ENCODE measurements at regions not wholly inside any gene's neighbourhood (a gene's known extent, or its start where the extent isn't known, plus 50 kb on each side); places are given as distances from the start of the nearest gene placed in this dataset.
"Not testable (repeated sequence)": the region's sequence is repeated elsewhere in the genome, so short reads cannot be mapped to it uniquely, and the experiment has no call there.

DNA sequence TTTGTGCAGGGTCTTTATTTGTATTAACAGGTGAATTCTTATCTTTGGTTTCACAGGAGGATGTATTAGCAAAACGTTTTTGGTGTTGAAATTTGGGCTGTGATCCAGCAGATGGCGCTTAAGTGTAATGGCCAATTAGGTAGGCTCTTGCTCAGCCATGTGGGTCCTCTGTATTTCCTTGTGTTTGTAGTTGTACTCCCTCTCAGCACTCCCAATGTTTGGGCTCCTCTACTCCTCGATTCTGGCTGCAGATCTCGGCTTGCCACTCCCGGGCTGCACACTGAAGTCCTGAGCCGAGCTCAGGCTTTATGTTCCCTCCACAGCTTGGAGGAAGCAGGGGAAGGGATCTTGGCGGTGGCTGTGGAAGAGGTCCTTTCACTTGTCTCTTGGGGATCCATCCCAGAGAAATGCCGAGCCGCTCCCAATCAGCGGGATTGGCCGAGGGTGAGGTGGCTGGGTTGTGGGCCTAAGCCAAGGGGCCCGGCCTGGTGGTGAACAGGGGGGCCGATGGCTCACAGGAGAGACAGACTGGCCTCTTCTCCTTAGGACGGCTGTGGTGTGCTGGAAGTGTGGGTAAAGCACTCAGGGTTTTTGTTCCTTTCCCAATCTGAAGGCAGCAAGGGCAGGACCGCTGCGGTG is 133.7 kb downstream of the AEBP2 start:
- DNase-seq = no peak

- no peak for DNase-seq
These were observed 134.6 kb downstream of the AEBP2 start for GRCh38 chr12:19573866-19574265.

- DNase-seq = no peak
These were observed 135.3 kb downstream of the AEBP2 start for GRCh38 chr12:19574601-19575000.

- DNase-seq = no peak
These were observed 136.3 kb downstream of the AEBP2 start for GRCh38 chr12:19575337-19576243.

- DNase-seq = no peak
These were observed 137.4 kb downstream of the AEBP2 start for GRCh38 chr12:19576506-19577280.

GRCh38 chr12:19577281-19577530 is 137.9 kb downstream of the AEBP2 start:
- no peak for DNase-seq

GRCh38 chr12:19584732-19585131 is 145.4 kb downstream of the AEBP2 start:
- no peak for DNase-seq

DNA sequence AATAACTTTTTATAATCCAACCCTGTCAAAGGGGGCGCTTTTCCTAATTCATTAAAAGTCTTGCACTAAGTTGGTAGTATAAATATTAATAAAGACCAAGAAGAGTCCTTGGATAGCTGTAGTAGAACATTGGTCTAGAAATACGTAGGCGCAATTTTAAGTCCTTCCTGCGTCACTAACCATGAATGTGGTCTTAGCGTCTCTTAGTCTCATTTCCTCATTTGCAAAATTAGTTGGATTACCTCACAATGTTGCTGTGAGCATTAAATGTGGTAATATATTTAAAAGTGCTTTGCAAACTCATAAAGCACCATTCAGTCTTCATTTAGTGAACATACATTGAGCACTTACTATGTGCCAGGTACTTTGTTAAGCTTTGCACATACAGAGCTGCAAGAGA is 149.7 kb downstream of the AEBP2 start:
- no peak for DNase-seq

- DNase-seq = no peak
These were observed 152.7 kb downstream of the AEBP2 start for GRCh38 chr12:19591951-19592350.

GRCh38 chr12:19596434-19597166 is 157.3 kb downstream of the AEBP2 start:
- no peak for DNase-seq

- DNase-seq = no peak
These were observed 158.1 kb downstream of the AEBP2 start for GRCh38 chr12:19597167-19598026.

GRCh38 chr12:19605720-19606119 is 166.4 kb downstream of the AEBP2 start:
- no peak for DNase-seq

- no peak for DNase-seq
These were observed 168.7 kb downstream of the AEBP2 start for GRCh38 chr12:19608039-19608438.

- DNase-seq = no peak
These were observed 173.8 kb downstream of the AEBP2 start for GRCh38 chr12:19613051-19613535.

DNA sequence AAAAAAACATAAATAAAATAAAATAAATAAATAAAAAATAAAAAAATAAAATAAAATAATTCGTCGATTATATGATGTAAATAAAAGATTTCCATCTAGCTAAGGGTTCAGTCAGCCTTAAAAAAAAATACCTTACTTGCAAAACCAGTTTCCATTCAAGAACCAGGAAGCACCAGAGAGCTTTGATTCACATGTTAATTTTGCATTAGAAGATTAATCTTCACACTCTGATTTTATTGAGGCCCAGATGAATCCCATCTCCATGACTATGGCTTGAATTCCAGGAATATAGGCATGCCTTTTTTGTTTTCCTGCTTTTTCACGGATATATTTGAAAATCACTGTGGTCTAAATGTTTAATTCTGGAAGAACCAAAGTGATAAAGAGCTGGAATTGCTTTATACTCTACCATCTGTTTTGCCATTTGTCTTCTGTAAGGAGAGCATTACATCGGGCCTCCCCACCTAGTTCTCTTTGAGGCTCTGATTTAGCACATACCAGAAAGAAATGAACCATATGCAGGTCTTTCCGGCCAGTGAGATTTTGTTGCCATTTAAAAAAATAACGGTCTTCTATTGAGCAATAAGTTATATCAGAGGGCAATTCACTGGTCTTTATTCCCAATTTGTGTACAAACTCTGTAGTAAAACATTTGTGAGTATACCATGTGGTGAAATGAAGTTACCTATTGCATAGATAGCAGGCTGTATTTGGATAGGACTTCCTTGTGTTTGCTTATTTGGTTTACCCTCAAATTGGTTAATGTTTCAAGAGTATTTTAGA is 175.5 kb downstream of the AEBP2 start:
- no peak for DNase-seq

DNA sequence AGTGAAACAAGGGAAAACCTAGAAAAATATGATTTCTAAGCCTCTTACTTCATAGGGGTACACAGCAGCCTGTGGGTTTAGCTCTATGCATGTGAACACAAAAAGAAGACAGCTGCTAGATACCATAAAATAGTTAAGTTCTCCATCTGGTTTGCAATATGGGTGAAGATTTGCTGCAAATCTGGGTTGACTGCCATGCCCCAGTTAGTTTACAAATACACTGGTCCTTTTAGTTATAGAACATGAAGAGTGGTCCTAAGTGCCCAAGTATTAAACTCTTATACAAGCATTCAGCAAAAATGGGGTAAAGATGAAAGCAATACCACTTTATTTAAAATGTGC is 176.1 kb downstream of the AEBP2 start:
- no peak for DNase-seq

- no peak for DNase-seq
These were observed 177.5 kb downstream of the AEBP2 start for GRCh38 chr12:19616781-19617180.

DNA sequence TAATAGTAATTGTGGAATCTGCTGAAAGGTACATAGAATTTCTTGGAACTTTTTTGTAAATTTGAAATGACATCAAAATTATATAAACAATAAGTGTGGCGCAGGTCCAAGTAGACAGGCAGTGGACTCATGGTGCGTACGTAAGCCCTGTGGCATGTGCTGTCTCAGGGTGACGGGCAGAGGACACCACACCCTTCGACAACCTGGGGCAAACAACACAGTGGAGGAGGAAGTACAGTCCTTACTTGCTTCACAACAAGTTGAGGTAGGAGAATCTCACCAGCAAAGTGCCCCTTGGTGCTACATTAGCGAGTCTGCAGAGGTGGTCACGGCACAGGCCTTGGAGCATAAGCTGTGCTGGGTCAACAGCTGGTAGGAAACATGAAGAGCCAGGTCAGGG is 180.9 kb downstream of the AEBP2 start:
- no peak for DNase-seq

- no peak for DNase-seq
These were observed 184.6 kb downstream of the AEBP2 start for GRCh38 chr12:19623751-19624399.

- DNase-seq = no peak
These were observed 185.2 kb downstream of the AEBP2 start for GRCh38 chr12:19624491-19624890.

GRCh38 chr12:19625551-19625950 is 186.3 kb downstream of the AEBP2 start:
- not testable (repeated sequence) for DNase-seq

Measured in NCI-H2107 (cell line).